Suprapubic skin (tissue), 4 donors: ENCODE measurements at regions not wholly inside any gene's neighbourhood (a gene's known extent, or its start where the extent isn't known, plus 50 kb on each side); places are given as distances from the start of the nearest gene placed in this dataset.

Experiments used
- EP300 ChIP-seq: sonication (generic); formaldehyde crosslinking; IDR thresholded peaks from one replicate; pipeline ENCODE4 v1.6.1; 2017; ENCODE audit warnings: antibody characterized with exemption
- POLR2A ChIP-seq, 2 donors: fragments of 450-650 bp; IDR thresholded peaks; one replicate each; pipeline ENCODE4 v1.6.1; 2017; ENCODE audit warnings: antibody characterized with exemption in 2 of 2, mild to moderate bottlenecking in 2 of 2, moderate library complexity in 2 of 2
- POLR2AphosphoS5 ChIP-seq, 3 donors: sonication (generic); formaldehyde crosslinking; IDR thresholded peaks; one replicate each; pipeline ENCODE4 v1.6.1; 2017; ENCODE audit warnings: antibody characterized with exemption in 3 of 3
- TF ChIP-seq, protein P1 (sequence below), 2 donors: fragments of 200-600 bp in 1 of 2; fragments of 450-650 bp in 1 of 2; sonication (generic) in 1 of 2; IDR thresholded peaks; one replicate each; pipeline ENCODE4 v1.5.1; 2016 to 2019; ENCODE audit warnings: antibody characterized with exemption in 2 of 2, mild to moderate bottlenecking in 1 of 2, moderate library complexity in 1 of 2

- TF ChIP-seq, protein P1, sequence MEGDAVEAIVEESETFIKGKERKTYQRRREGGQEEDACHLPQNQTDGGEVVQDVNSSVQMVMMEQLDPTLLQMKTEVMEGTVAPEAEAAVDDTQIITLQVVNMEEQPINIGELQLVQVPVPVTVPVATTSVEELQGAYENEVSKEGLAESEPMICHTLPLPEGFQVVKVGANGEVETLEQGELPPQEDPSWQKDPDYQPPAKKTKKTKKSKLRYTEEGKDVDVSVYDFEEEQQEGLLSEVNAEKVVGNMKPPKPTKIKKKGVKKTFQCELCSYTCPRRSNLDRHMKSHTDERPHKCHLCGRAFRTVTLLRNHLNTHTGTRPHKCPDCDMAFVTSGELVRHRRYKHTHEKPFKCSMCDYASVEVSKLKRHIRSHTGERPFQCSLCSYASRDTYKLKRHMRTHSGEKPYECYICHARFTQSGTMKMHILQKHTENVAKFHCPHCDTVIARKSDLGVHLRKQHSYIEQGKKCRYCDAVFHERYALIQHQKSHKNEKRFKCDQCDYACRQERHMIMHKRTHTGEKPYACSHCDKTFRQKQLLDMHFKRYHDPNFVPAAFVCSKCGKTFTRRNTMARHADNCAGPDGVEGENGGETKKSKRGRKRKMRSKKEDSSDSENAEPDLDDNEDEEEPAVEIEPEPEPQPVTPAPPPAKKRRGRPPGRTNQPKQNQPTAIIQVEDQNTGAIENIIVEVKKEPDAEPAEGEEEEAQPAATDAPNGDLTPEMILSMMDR (IDR thresholded peaks at IDR 0.05), result no peak
- TF ChIP-seq POLR2AphosphoS5 (IDR thresholded peaks at IDR 0.05), result no peak
- no peak for TF ChIP-seq EP300
- TF ChIP-seq POLR2A (IDR thresholded peaks at IDR 0.05), result no peak
Measured at GRCh38 chr12:61302282-61302681, 957.9 kb upstream of the USP15 start.
